ENCODE measurements at regions not wholly inside any gene's neighbourhood (a gene's known extent, or its start where the extent isn't known, plus 50 kb on each side); places are given as distances from the start of the nearest gene placed in this dataset.
"Not testable (repeated sequence)": the region's sequence is repeated elsewhere in the genome, so short reads cannot be mapped to it uniquely, and the experiment has no call there.

- DNase-seq (ENCODE audit: low spot score); H3K9me2 ChIP-seq (ENCODE audit: insufficient read depth); H3K4me1 ChIP-seq (ENCODE audit: insufficient read depth); H3K27ac Mint-ChIP-seq; H3K36me3 Mint-ChIP-seq (ENCODE audit: low read depth); H3K4me2 ChIP-seq; H3K4me3 ChIP-seq; H4K20me1 ChIP-seq (replicated peaks; ENCODE audit: insufficient read depth); H3K4me1 Mint-ChIP-seq; H3F3A ChIP-seq (replicated peaks; ENCODE audit: low read depth); H3K9me3 Mint-ChIP-seq; H3K4me3 Mint-ChIP-seq; H3K27me3 ChIP-seq (ENCODE audit: insufficient read depth); H2AFZ ChIP-seq; H3K79me2 ChIP-seq (replicated peaks; ENCODE audit: insufficient read depth); H3K27me3 Mint-ChIP-seq (ENCODE audit: insufficient read depth, low read depth, poor library complexity); H3K36me3 ChIP-seq (ENCODE audit: insufficient read depth); H3K27ac ChIP-seq (ENCODE audit: low read depth): not testable (repeated sequence)
- ATAC-seq, result peak; percentile 82
Observed at GRCh38 chr21:8377093-8377841, 2144.1 kb upstream of the TPTE start.

GRCh38 chr21:8380419-8381079, 2140.8 kb upstream of the TPTE start:
- not testable (repeated sequence) for H3K9me3 Mint-ChIP-seq; H3K9me2 ChIP-seq (ENCODE audit: insufficient read depth); H3K36me3 Mint-ChIP-seq (ENCODE audit: low read depth); H3K4me3 Mint-ChIP-seq; H3K27ac ChIP-seq (ENCODE audit: low read depth); H3K4me2 ChIP-seq; H3K27me3 ChIP-seq (ENCODE audit: insufficient read depth); H3K79me2 ChIP-seq (replicated peaks; ENCODE audit: insufficient read depth); H3K4me3 ChIP-seq; H3K27me3 Mint-ChIP-seq (ENCODE audit: insufficient read depth, low read depth, poor library complexity); H3K27ac Mint-ChIP-seq; H3K4me1 ChIP-seq (ENCODE audit: insufficient read depth); H3K36me3 ChIP-seq (ENCODE audit: insufficient read depth); H4K20me1 ChIP-seq (replicated peaks; ENCODE audit: insufficient read depth); H3K4me1 Mint-ChIP-seq; DNase-seq (ENCODE audit: low spot score); H3F3A ChIP-seq (replicated peaks; ENCODE audit: low read depth); H2AFZ ChIP-seq
- peak; percentile 7 for ATAC-seq

GRCh38 chr21:8388169-8388939, 2133.0 kb upstream of the TPTE start:
- peak; percentile 100 for ATAC-seq
- not testable (repeated sequence) for H3K4me2 ChIP-seq; H3F3A ChIP-seq (replicated peaks; ENCODE audit: low read depth); H3K36me3 ChIP-seq (ENCODE audit: insufficient read depth); H3K4me1 Mint-ChIP-seq; H2AFZ ChIP-seq; H3K36me3 Mint-ChIP-seq (ENCODE audit: low read depth); H3K27me3 ChIP-seq (ENCODE audit: insufficient read depth); H3K9me2 ChIP-seq (ENCODE audit: insufficient read depth); H3K27ac Mint-ChIP-seq; H3K27ac ChIP-seq (ENCODE audit: low read depth); H3K79me2 ChIP-seq (replicated peaks; ENCODE audit: insufficient read depth); H4K20me1 ChIP-seq (replicated peaks; ENCODE audit: insufficient read depth); H3K4me1 ChIP-seq (ENCODE audit: insufficient read depth); H3K27me3 Mint-ChIP-seq (ENCODE audit: insufficient read depth, low read depth, poor library complexity); H3K4me3 Mint-ChIP-seq; H3K9me3 Mint-ChIP-seq; H3K4me3 ChIP-seq; DNase-seq (ENCODE audit: low spot score)

GRCh38 chr21:8388940-8389238, 2132.5 kb upstream of the TPTE start:
- ATAC-seq; H3K27me3 Mint-ChIP-seq (ENCODE audit: insufficient read depth, low read depth, poor library complexity); H3K4me1 Mint-ChIP-seq; H3K36me3 ChIP-seq (ENCODE audit: insufficient read depth); H3K4me2 ChIP-seq; H3K4me3 ChIP-seq; H4K20me1 ChIP-seq (replicated peaks; ENCODE audit: insufficient read depth); H3K9me2 ChIP-seq (ENCODE audit: insufficient read depth); H3K9me3 Mint-ChIP-seq; H3K36me3 Mint-ChIP-seq (ENCODE audit: low read depth); H3K27ac ChIP-seq (ENCODE audit: low read depth); H3K4me1 ChIP-seq (ENCODE audit: insufficient read depth); H3K27ac Mint-ChIP-seq; H3K79me2 ChIP-seq (replicated peaks; ENCODE audit: insufficient read depth); H2AFZ ChIP-seq; H3K27me3 ChIP-seq (ENCODE audit: insufficient read depth); H3K4me3 Mint-ChIP-seq; DNase-seq (ENCODE audit: low spot score); H3F3A ChIP-seq (replicated peaks; ENCODE audit: low read depth): not testable (repeated sequence)

GRCh38 chr21:8390550-8391171, 2130.7 kb upstream of the TPTE start:
- not testable (repeated sequence) for H3F3A ChIP-seq (replicated peaks; ENCODE audit: low read depth); H3K27ac Mint-ChIP-seq; H3K4me3 ChIP-seq; H3K27me3 Mint-ChIP-seq (ENCODE audit: insufficient read depth, low read depth, poor library complexity); H3K4me1 Mint-ChIP-seq; ATAC-seq; H2AFZ ChIP-seq; H3K9me2 ChIP-seq (ENCODE audit: insufficient read depth); H3K9me3 Mint-ChIP-seq; H4K20me1 ChIP-seq (replicated peaks; ENCODE audit: insufficient read depth); H3K36me3 ChIP-seq (ENCODE audit: insufficient read depth); H3K27ac ChIP-seq (ENCODE audit: low read depth); H3K4me1 ChIP-seq (ENCODE audit: insufficient read depth); H3K79me2 ChIP-seq (replicated peaks; ENCODE audit: insufficient read depth); H3K27me3 ChIP-seq (ENCODE audit: insufficient read depth); H3K36me3 Mint-ChIP-seq (ENCODE audit: low read depth); H3K4me2 ChIP-seq; H3K4me3 Mint-ChIP-seq; DNase-seq (ENCODE audit: low spot score)

- H3K4me3 Mint-ChIP-seq; H4K20me1 ChIP-seq (replicated peaks; ENCODE audit: insufficient read depth); H3K27ac ChIP-seq (ENCODE audit: low read depth); DNase-seq (ENCODE audit: low spot score); H3K27me3 ChIP-seq (ENCODE audit: insufficient read depth); H3K36me3 ChIP-seq (ENCODE audit: insufficient read depth); H2AFZ ChIP-seq; H3K9me2 ChIP-seq (ENCODE audit: insufficient read depth); H3F3A ChIP-seq (replicated peaks; ENCODE audit: low read depth); H3K4me2 ChIP-seq; H3K4me1 Mint-ChIP-seq; ATAC-seq; H3K36me3 Mint-ChIP-seq (ENCODE audit: low read depth); H3K4me1 ChIP-seq (ENCODE audit: insufficient read depth); H3K27ac Mint-ChIP-seq; H3K79me2 ChIP-seq (replicated peaks; ENCODE audit: insufficient read depth); H3K4me3 ChIP-seq; H3K9me3 Mint-ChIP-seq; H3K27me3 Mint-ChIP-seq (ENCODE audit: insufficient read depth, low read depth, poor library complexity): not testable (repeated sequence)
Observed at GRCh38 chr21:8394380-8394779, 2127.0 kb upstream of the TPTE start.
